H1 (cell line): ENCODE measurements at regions not wholly inside any gene's neighbourhood (a gene's known extent, or its start where the extent isn't known, plus 50 kb on each side); places are given as distances from the start of the nearest gene placed in this dataset.

Experiments used
- CTCF ChIA-PET: fragments of 300-600 bp; sonication (Branson Sonifier 250); formaldehyde crosslinking; loops from one replicate; lab custom pipeline; 2021; ENCODE audit not compliant: partially characterized antibody; lab: Charles Lee
- POLR2A ChIA-PET: fragments of 300-600 bp; sonication (Branson Sonifier 250); formaldehyde crosslinking; loops from one replicate; lab custom pipeline; 2021; ENCODE audit warnings: inconsistent platforms; ENCODE audit not compliant: partially characterized antibody; lab: Charles Lee
- DNase-seq, 2 experiments: peaks; one replicate each; pipeline versions ENCODE4 v3.0.0 to v3.0.0-alpha.2; 2010 to 2022; ENCODE audit warnings: low spot score in 2 of 2, low read depth in 1 of 2, mixed read lengths in 1 of 2
- FAIRE-seq: peaks from 2 replicates; lab custom pipeline; 2011; peaks lifted over from hg19 to GRCh38; lab: Jason Lieb, UNC
- H2AFZ ChIP-seq: 2 replicates; pipeline ENCODE4 v1.8.1; 2012; ENCODE audit warnings: low read length, inconsistent platforms
- H2AK5ac ChIP-seq: 2 replicates; pipeline ENCODE4 v1.6.1; 2013; ENCODE audit warnings: low read depth, low read length
- H2BK120ac ChIP-seq: replicated peaks from 2 replicates; pipeline ENCODE3; 2013; ENCODE audit warnings: low read depth, low read length, inconsistent platforms
- H2BK12ac ChIP-seq: 2 replicates; pipeline ENCODE4 v1.6.1; 2013; ENCODE audit warnings: low read depth, low read length
- H2BK15ac ChIP-seq: 2 replicates; pipeline ENCODE4 v1.6.1; 2013; ENCODE audit warnings: low read length
- H2BK20ac ChIP-seq: 2 replicates; pipeline ENCODE4 v1.6.1; 2013; ENCODE audit warnings: low read length
- H2BK5ac ChIP-seq: 2 replicates; pipeline ENCODE4 v1.6.1; 2013; ENCODE audit warnings: low read depth, low read length
- H3K14ac ChIP-seq: 2 replicates; pipeline ENCODE4 v1.6.1; 2013; ENCODE audit warnings: inconsistent platforms; ENCODE audit not compliant: insufficient read length
- H3K18ac ChIP-seq: 2 replicates; pipeline ENCODE4 v1.6.1; 2013; ENCODE audit warnings: low read length; ENCODE audit errors: extremely low read depth
- H3K23ac ChIP-seq: 2 replicates; pipeline ENCODE4 v1.6.1; 2013; ENCODE audit warnings: inconsistent platforms; ENCODE audit not compliant: insufficient read length
- H3K23me2 ChIP-seq: 2 replicates; pipeline ENCODE4 v1.6.1; 2013; ENCODE audit warnings: low read depth, low read length
- H3K27ac ChIP-seq: 2 replicates; pipeline ENCODE4 v1.6.1; 2011; ENCODE audit warnings: low read depth, low read length, inconsistent platforms
- H3K27me3 ChIP-seq, 4 experiments: replicated peaks in 1 of 4; 1 replicate in 1 of 4; 2 replicates in 3 of 4; pipeline versions ENCODE4 v1.6.1 to v1.8.1; 2011 to 2013; ENCODE audit warnings: low read length in 3 of 4, mild to moderate bottlenecking in 3 of 4, inconsistent platforms in 2 of 4, mixed read lengths in 2 of 4, moderate library complexity in 1 of 4; ENCODE audit not compliant: control insufficient read depth in 3 of 4, insufficient read depth in 3 of 4; ENCODE audit errors: extremely low read depth in 1 of 4
- H3K36me3 ChIP-seq, 4 experiments: 2 replicates each; pipeline versions ENCODE4 v1.6.1 to v1.8.1; 2011 to 2013; ENCODE audit warnings: mild to moderate bottlenecking in 4 of 4, low read length in 3 of 4, moderate library complexity in 2 of 4, control low read depth in 1 of 4, inconsistent platforms in 1 of 4; ENCODE audit not compliant: insufficient read depth in 4 of 4, control insufficient read depth in 2 of 4
- H3K4ac ChIP-seq: replicated peaks from 2 replicates; pipeline ENCODE3; 2013; ENCODE audit warnings: low read length, low read depth, mixed read lengths, inconsistent platforms; ENCODE audit not compliant: insufficient read length
- H3K4me1 ChIP-seq, 4 experiments: replicated peaks in 1 of 4; 1 replicate in 1 of 4; 2 replicates in 3 of 4; pipeline versions ENCODE4 v1.6.1 to v1.8.1; 2011 to 2013; ENCODE audit warnings: low read length in 3 of 4, inconsistent platforms in 2 of 4, mixed read lengths in 1 of 4; ENCODE audit not compliant: insufficient read depth in 4 of 4, control insufficient read depth in 3 of 4
- H3K4me2 ChIP-seq, 2 experiments: 2 replicates each; pipeline versions ENCODE4 v1.6.1 to v1.8.1; 2011 to 2013; ENCODE audit warnings: low read depth in 2 of 2, low read length in 2 of 2, control low read depth in 1 of 2, inconsistent platforms in 1 of 2, mild to moderate bottlenecking in 1 of 2; ENCODE audit not compliant: insufficient read depth in 1 of 2
- H3K4me3 ChIP-seq, 4 experiments: fragments of 200-600, 300-600 bp in 1 of 4; sonication (generic), shearing (Covaris generic), sonication (Bioruptor Twin) in 1 of 4; 2 replicates each; pipeline versions ENCODE4 v1.5.1 to v1.8.1; 2011 to 2016; ENCODE audit warnings: low read length in 4 of 4, low read depth in 3 of 4, control low read depth in 2 of 4, inconsistent platforms in 2 of 4, mild to moderate bottlenecking in 2 of 4, mixed read lengths in 1 of 4, moderate library complexity in 1 of 4; ENCODE audit not compliant: insufficient read depth in 2 of 4; ENCODE audit errors: extremely low read depth in 1 of 4
- H3K56ac ChIP-seq: replicated peaks from 2 replicates; pipeline ENCODE3; 2013; ENCODE audit warnings: low read depth, mild to moderate bottlenecking, mixed read lengths, low read length, inconsistent platforms; ENCODE audit not compliant: insufficient read length
- H3K79me1 ChIP-seq: 2 replicates; pipeline ENCODE4 v1.6.1; 2013; ENCODE audit warnings: low read depth, low read length, control low read depth
- H3K79me2 ChIP-seq, 2 experiments: 2 replicates each; pipeline versions ENCODE4 v1.6.1 to v1.8.1; 2012 to 2013; ENCODE audit warnings: low read length in 2 of 2, mild to moderate bottlenecking in 2 of 2, inconsistent platforms in 1 of 2; ENCODE audit not compliant: insufficient read depth in 2 of 2, control insufficient read depth in 1 of 2
- H3K9ac ChIP-seq, 4 experiments: replicated peaks in 1 of 4; 1 replicate in 1 of 4; 2 replicates in 3 of 4; pipeline versions ENCODE4 v1.6.1 to v1.8.1; 2011 to 2013; ENCODE audit warnings: low read depth in 3 of 4, low read length in 3 of 4, control low read depth in 2 of 4, mild to moderate bottlenecking in 2 of 4, moderate library complexity in 2 of 4, inconsistent platforms in 1 of 4; ENCODE audit errors: extremely low read depth in 1 of 4
- H3K9me3 ChIP-seq, 2 experiments: 2 replicates each; pipeline versions ENCODE4 v1.6.1 to v1.8.1; 2012 to 2013; ENCODE audit warnings: mild to moderate bottlenecking in 2 of 2, moderate library complexity in 2 of 2, control low read depth in 1 of 2, inconsistent platforms in 1 of 2, low read depth in 1 of 2, low read length in 1 of 2, mixed read lengths in 1 of 2; ENCODE audit not compliant: insufficient read depth in 2 of 2
- H4K20me1 ChIP-seq, 2 experiments: replicated peaks in 1 of 2; 2 replicates each; pipeline versions ENCODE3 to v1.8.1; 2011 to 2013; ENCODE audit warnings: inconsistent platforms in 2 of 2, low read length in 2 of 2, mild to moderate bottlenecking in 1 of 2; ENCODE audit not compliant: insufficient read depth in 2 of 2, control insufficient read depth in 1 of 2
- H4K5ac ChIP-seq: 2 replicates; pipeline ENCODE4 v1.6.1; 2013; ENCODE audit warnings: low read length, low read depth, mixed read lengths, inconsistent platforms; ENCODE audit not compliant: insufficient read length
- H4K8ac ChIP-seq: 2 replicates; pipeline ENCODE4 v1.8.0; 2013; ENCODE audit warnings: mild to moderate bottlenecking, moderate library complexity, low read length, inconsistent platforms; ENCODE audit not compliant: insufficient read depth; ENCODE audit errors: extremely low read depth
- H4K91ac ChIP-seq: replicated peaks from 2 replicates; pipeline ENCODE3; 2013; ENCODE audit warnings: low read length, mixed read lengths, inconsistent platforms; ENCODE audit not compliant: insufficient read length
- EGR1 ChIP-seq: IDR thresholded peaks from 2 replicates; pipeline ENCODE4 v1.6.1; 2011; ENCODE audit warnings: low read depth, low read length, borderline replicate concordance
- EZH2 ChIP-seq: fragments of 200-600 bp; sonication (generic); IDR thresholded peaks from 2 replicates; pipeline ENCODE4 v1.7.1; 2012; ENCODE audit warnings: low read depth, mild to moderate bottlenecking, moderate library complexity, low read length, inconsistent platforms; ENCODE audit not compliant: severe bottlenecking
- HDAC6 ChIP-seq: IDR thresholded peaks from one replicate; pipeline ENCODE4 v1.7.1; 2012; ENCODE audit warnings: low read depth, mild to moderate bottlenecking, inconsistent platforms, low read length, moderate library complexity
- POLR2AphosphoS5 ChIP-seq: IDR thresholded peaks from 2 replicates; pipeline ENCODE4 v1.6.1; 2011; ENCODE audit warnings: low read depth, low read length
- SP2 ChIP-seq: IDR thresholded peaks from 2 replicates; pipeline ENCODE4 v1.6.1; 2012; ENCODE audit warnings: mild to moderate bottlenecking, low read length, inconsistent platforms
- TCF12 ChIP-seq: IDR thresholded peaks from 2 replicates; pipeline ENCODE4 v1.6.1; 2011; ENCODE audit warnings: low read depth, mild to moderate bottlenecking, low read length
- WGBS, 2 experiments: shearing (Covaris generic) in 1 of 2; methylation state at CpG; one replicate each; pipeline versions ENCODE4 v1.1.6 to v1.1.7; 2013 to 2015; ENCODE audit warnings: low lambda C conversion rate in 2 of 2, mixed read lengths in 2 of 2, inconsistent platforms in 1 of 2, low coverage in 1 of 2, missing lambda C conversion rate in 1 of 2; ENCODE audit not compliant: insufficient replicate concordance in 2 of 2, insufficient coverage in 1 of 2, insufficient read length in 1 of 2; ENCODE audit errors: extremely low coverage in 1 of 2, missing lambda C conversion rate in 1 of 2; 5-methylcytosine and 5-hydroxymethylcytosine counted together
- TF ChIP-seq, protein P1 (sequence below): IDR thresholded peaks from 2 replicates; pipeline ENCODE4 v1.6.1; 2011; ENCODE audit warnings: low read depth, mild to moderate bottlenecking, low read length; ENCODE audit not compliant: insufficient read depth
- TF ChIP-seq, protein P2 (sequence below): IDR thresholded peaks from 2 replicates; pipeline ENCODE4 v1.6.1; 2012; ENCODE audit warnings: inconsistent platforms

DNA sequence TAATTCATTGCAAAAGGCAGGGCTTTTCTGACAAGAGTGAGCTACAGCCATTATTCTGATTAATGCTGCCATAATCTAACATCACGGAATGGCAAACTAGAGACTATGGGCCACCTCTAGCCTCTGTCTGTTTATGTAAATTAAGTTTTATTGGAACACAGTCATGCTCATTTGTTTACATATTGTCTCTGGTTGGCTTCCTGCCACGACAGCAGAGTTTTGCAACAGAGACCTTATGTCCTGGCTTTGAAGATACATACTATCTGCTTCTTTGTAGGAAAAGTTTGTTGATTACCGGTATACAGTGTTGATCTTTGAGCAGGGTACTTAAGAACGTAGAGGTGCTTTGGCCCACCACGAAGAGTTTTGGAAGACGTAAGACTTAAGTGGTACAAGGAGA, 715.9 kb upstream of the RBFOX1 start:
- Histone ChIP-seq H2AFZ (no peak overlapping the region), H4K20me1 (no peaks in the 10 kb centered on the region), H3K9me3 (0 out of 4 replicates have a peak, but pooled peaks cover 0 to 3% of the 10 kb centered on the region in 2 experiments), H3K36me3 (no peaks in the 10 kb centered on the region), H3K27ac (no peak overlapping the region), H2BK5ac (no peak overlapping the region), H3K79me1 (peaks cover 2% of the 10 kb centered on the region; the same call in 1 of the 2 replicates), H3K23ac (no peak overlapping the region), H2AK5ac (no peak overlapping the region), H2BK20ac (no peak overlapping the region), H3K4me2 (no peak overlapping the region), H3K27me3 (no peaks in the 10 kb centered on the region), H3K23me2 (no peaks in the 10 kb centered on the region), H2BK120ac (no peak overlapping the region), H3K56ac (no peak overlapping the region), H3K4me3 (no peak overlapping the region), H4K8ac (no peak overlapping the region), H4K91ac (no peak overlapping the region), H3K9ac (no peak overlapping the region), H4K5ac (no peak overlapping the region), H3K4me1 (peaks cover 0 to 5% (median 0%) of the 10 kb centered on the region in 4 experiments; a peak in 2 of 7 replicates), H2BK12ac (no peak overlapping the region), H3K14ac (no peak overlapping the region), H2BK15ac (no peak overlapping the region), H3K18ac (no peak overlapping the region), H3K4ac (no peak overlapping the region)
- FAIRE-seq = no peak
- WGBS, 2 experiments = 97% methylated on average over 6 of the region's 6 CpGs; no CpG with 5 or more reads in 1 of the 2 experiments
- DNase-seq = no peak
- POLR2A ChIA-PET = interaction anchor here (0.6 kb wide), 1 partner anchor 177 kb away, joined by 3 read pairs; no protein-coding TSS in a partner anchor
- CTCF ChIA-PET = no interaction called here
- no peak for TF ChIP-seq POLR2AphosphoS5
- TF ChIP-seq HDAC6 = no peak
- no peak for TF ChIP-seq EGR1
- TF ChIP-seq, protein P1, sequence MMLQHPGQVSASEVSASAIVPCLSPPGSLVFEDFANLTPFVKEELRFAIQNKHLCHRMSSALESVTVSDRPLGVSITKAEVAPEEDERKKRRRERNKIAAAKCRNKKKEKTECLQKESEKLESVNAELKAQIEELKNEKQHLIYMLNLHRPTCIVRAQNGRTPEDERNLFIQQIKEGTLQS = no peak
- TF ChIP-seq, protein P2, sequence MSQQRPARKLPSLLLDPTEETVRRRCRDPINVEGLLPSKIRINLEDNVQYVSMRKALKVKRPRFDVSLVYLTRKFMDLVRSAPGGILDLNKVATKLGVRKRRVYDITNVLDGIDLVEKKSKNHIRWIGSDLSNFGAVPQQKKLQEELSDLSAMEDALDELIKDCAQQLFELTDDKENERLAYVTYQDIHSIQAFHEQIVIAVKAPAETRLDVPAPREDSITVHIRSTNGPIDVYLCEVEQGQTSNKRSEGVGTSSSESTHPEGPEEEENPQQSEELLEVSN = no peak
- TF ChIP-seq TCF12 = no peak
- TF ChIP-seq EZH2 = no peak
- no peak for TF ChIP-seq SP2
- TF ChIP-seq, all 59 proteins: peak for 0
- H3K79me2 ChIP-seq = no peaks in the 10 kb centered on the region
